OCI-M2 (cell line): ENCODE measurements at regions not wholly inside any gene's neighbourhood (a gene's known extent, or its start where the extent isn't known, plus 50 kb on each side); places are given as distances from the start of the nearest gene placed in this dataset.
"Not testable (repeated sequence)": the region's sequence is repeated elsewhere in the genome, so short reads cannot be mapped to it uniquely, and the experiment has no call there.

Experiments used
- DNase-seq: peaks from one replicate; lab custom pipeline; 2025; ENCODE audit not compliant: unreplicated experiment; lab: John Stamatoyannopoulos, UW

- DNase-seq: no peak
Measured at GRCh38 chr3:104176706-104177105, 1190.0 kb upstream of the ALCAM start.

- no peak for DNase-seq
Measured at GRCh38 chr3:104178680-104179079, 1188.0 kb upstream of the ALCAM start.

GRCh38 chr3:104180906-104181305, 1185.8 kb upstream of the ALCAM start:
- DNase-seq: no peak

- no peak for DNase-seq
Measured at GRCh38 chr3:104190681-104191080, 1176.0 kb upstream of the ALCAM start.

GRCh38 chr3:104198131-104198530, 1168.6 kb upstream of the ALCAM start:
- no peak for DNase-seq

- no peak for DNase-seq
Measured at GRCh38 chr3:104206925-104207324, 1159.8 kb upstream of the ALCAM start.

- no peak for DNase-seq
Measured at GRCh38 chr3:104214277-104214676, 1152.4 kb upstream of the ALCAM start.

GRCh38 chr3:104214937-104215336, 1151.8 kb upstream of the ALCAM start:
- no peak for DNase-seq

GRCh38 chr3:104219046-104219445, 1147.7 kb upstream of the ALCAM start:
- DNase-seq: not testable (repeated sequence)

GRCh38 chr3:104234442-104235194, 1132.1 kb upstream of the ALCAM start:
- no peak for DNase-seq

- DNase-seq: no peak
Measured at GRCh38 chr3:104244680-104245220, 1122.0 kb upstream of the ALCAM start.

GRCh38 chr3:104245261-104245660, 1121.4 kb upstream of the ALCAM start:
- no peak for DNase-seq

- DNase-seq: no peak
Measured at GRCh38 chr3:104245981-104246380, 1120.7 kb upstream of the ALCAM start.

GRCh38 chr3:104257486-104257885, 1109.2 kb upstream of the ALCAM start:
- no peak for DNase-seq

GRCh38 chr3:104263477-104263876, 1103.2 kb upstream of the ALCAM start:
- DNase-seq: no peak

GRCh38 chr3:104266219-104266618, 1100.5 kb upstream of the ALCAM start:
- DNase-seq: not testable (repeated sequence)

GRCh38 chr3:104269771-104270170, 1096.9 kb upstream of the ALCAM start:
- no peak for DNase-seq

- no peak for DNase-seq
Measured at GRCh38 chr3:104273046-104273649, 1093.6 kb upstream of the ALCAM start.

- no peak for DNase-seq
Measured at GRCh38 chr3:104275199-104275598, 1091.5 kb upstream of the ALCAM start.

GRCh38 chr3:104279617-104280016, 1087.1 kb upstream of the ALCAM start:
- DNase-seq: no peak

- no peak for DNase-seq
Measured at GRCh38 chr3:104281713-104282112, 1085.0 kb upstream of the ALCAM start.

- DNase-seq: no peak
Measured at GRCh38 chr3:104286645-104287044, 1080.1 kb upstream of the ALCAM start.
